Astrocyte (in vitro differentiated cells and primary cell): ENCODE measurements at regions not wholly inside any gene's neighbourhood (a gene's known extent, or its start where the extent isn't known, plus 50 kb on each side); places are given as distances from the start of the nearest gene placed in this dataset.

Experiments used
- DNase-seq: peaks from one replicate; pipeline ENCODE4 v3.0.0-alpha.2; 2010; ENCODE audit warnings: low read depth
- FAIRE-seq: peaks from 2 replicates; lab custom pipeline; 2011; peaks lifted over from hg19 to GRCh38; lab: Jason Lieb, UNC
- H2AFZ ChIP-seq: 2 replicates; pipeline ENCODE4 v1.6.0; 2012; ENCODE audit warnings: low read depth, low read length, inconsistent platforms
- H3K27ac ChIP-seq: 2 replicates; pipeline ENCODE4 v1.5.1; 2011; ENCODE audit warnings: low read depth, low read length, inconsistent platforms
- H3K27me3 ChIP-seq: 2 replicates; pipeline ENCODE4 v1.6.0; 2011; ENCODE audit warnings: low read length, inconsistent platforms; ENCODE audit not compliant: insufficient read depth
- H3K36me3 ChIP-seq: 2 replicates; pipeline ENCODE4 v1.5.1; 2011; ENCODE audit warnings: low read length, inconsistent platforms; ENCODE audit not compliant: insufficient read depth
- H3K4me1 ChIP-seq: 2 replicates; pipeline ENCODE4 v1.5.1; 2011; ENCODE audit warnings: low read length, inconsistent platforms; ENCODE audit not compliant: insufficient read depth
- H3K4me2 ChIP-seq: 2 replicates; pipeline ENCODE4 v1.6.0; 2012; ENCODE audit warnings: low read length, inconsistent platforms
- H3K4me3 ChIP-seq: 2 replicates; pipeline ENCODE4 v1.5.1; 2011; ENCODE audit warnings: low read depth, mild to moderate bottlenecking, low read length, inconsistent platforms; ENCODE audit not compliant: insufficient read depth
- H3K79me2 ChIP-seq: 2 replicates; pipeline ENCODE4 v1.6.0; 2012; ENCODE audit warnings: mild to moderate bottlenecking, low read length, inconsistent platforms; ENCODE audit not compliant: insufficient read depth
- H3K9ac ChIP-seq: 2 replicates; pipeline ENCODE4 v1.6.0; 2012; ENCODE audit warnings: mild to moderate bottlenecking, low read length, inconsistent platforms
- H3K9me3 ChIP-seq: 2 replicates; pipeline ENCODE4 v1.5.1; 2012; ENCODE audit warnings: low read depth, mild to moderate bottlenecking, low read length, inconsistent platforms; ENCODE audit not compliant: insufficient read depth
- H4K20me1 ChIP-seq: 2 replicates; pipeline ENCODE4 v1.6.0; 2012; ENCODE audit warnings: low read length, inconsistent platforms; ENCODE audit not compliant: insufficient read depth
- H3K27ac Mint-ChIP-seq: one replicate; pipeline ENCODE4 v1.8.0; 2021; ENCODE audit warnings: mild to moderate bottlenecking, mixed read lengths; ENCODE audit not compliant: unreplicated experiment
- H3K27me3 Mint-ChIP-seq: one replicate; pipeline ENCODE4 v1.8.0; 2021; ENCODE audit warnings: low read depth, mixed read lengths; ENCODE audit not compliant: unreplicated experiment
- H3K36me3 Mint-ChIP-seq: one replicate; pipeline ENCODE4 v1.8.0; 2021; ENCODE audit warnings: low read depth, mixed read lengths; ENCODE audit not compliant: unreplicated experiment
- H3K4me1 Mint-ChIP-seq: one replicate; pipeline ENCODE4 v1.8.0; 2021; ENCODE audit warnings: low read depth, mixed read lengths; ENCODE audit not compliant: unreplicated experiment
- H3K4me3 Mint-ChIP-seq: one replicate; pipeline ENCODE4 v1.8.0; 2021; ENCODE audit warnings: mild to moderate bottlenecking, moderate library complexity, mixed read lengths; ENCODE audit not compliant: unreplicated experiment
- H3K9me3 Mint-ChIP-seq: one replicate; pipeline ENCODE4 v1.8.0; 2021; ENCODE audit warnings: mild to moderate bottlenecking, mixed read lengths; ENCODE audit not compliant: unreplicated experiment
- CTCF ChIP-seq: IDR thresholded peaks from 2 replicates; pipeline ENCODE4 v1.5.1; 2011; ENCODE audit warnings: low read depth, mild to moderate bottlenecking, inconsistent platforms, low read length, moderate library complexity; ENCODE audit not compliant: insufficient read depth
- EZH2 ChIP-seq: IDR thresholded peaks from 2 replicates; pipeline ENCODE4 v1.6.1; 2012; ENCODE audit warnings: mild to moderate bottlenecking, low read length, inconsistent platforms; ENCODE audit not compliant: insufficient read depth

- Mint-ChIP-seq H3K27me3 (no peaks in the 10 kb centered on the region), H3K4me3 (no peak overlapping the region), H3K27ac (no peak overlapping the region), H3K9me3 (no peaks in the 10 kb centered on the region), H3K4me1 (no peaks in the 10 kb centered on the region), H3K36me3 (no peaks in the 10 kb centered on the region)
- no peaks in the 10 kb centered on the region for H3K4me1 ChIP-seq
- no peak for DNase-seq
- H3K9me3 ChIP-seq, result no peaks in the 10 kb centered on the region
- H3K79me2 ChIP-seq, result no peaks in the 10 kb centered on the region
- FAIRE-seq, result no peak
- H3K4me3 ChIP-seq, result no peak overlapping the region
- H4K20me1 ChIP-seq, result no peaks in the 10 kb centered on the region
- H3K9ac ChIP-seq, result no peak overlapping the region
- H3K4me2 ChIP-seq, result no peak overlapping the region
- TF ChIP-seq CTCF (no peak), EZH2 (no peak)
- H3K27me3 ChIP-seq, result no peaks in the 10 kb centered on the region
- no peaks in the 10 kb centered on the region for H3K36me3 ChIP-seq
- no peak overlapping the region for H2AFZ ChIP-seq
- H3K27ac ChIP-seq, result no peak overlapping the region
Observed at GRCh38 chr2:184040230-184040629, 558.1 kb upstream of the ZNF804A start.

GRCh38 chr2:184041077-184041476 lies 557.3 kb upstream of the ZNF804A start:
- Histone ChIP-seq H2AFZ (no peak overlapping the region), H3K4me2 (no peak overlapping the region), H3K4me1 (no peaks in the 10 kb centered on the region), H3K36me3 (no peaks in the 10 kb centered on the region), H3K27me3 (no peaks in the 10 kb centered on the region), H4K20me1 (no peaks in the 10 kb centered on the region), H3K79me2 (no peaks in the 10 kb centered on the region), H3K4me3 (no peak overlapping the region), H3K9ac (no peak overlapping the region), H3K27ac (no peak overlapping the region), H3K9me3 (no peaks in the 10 kb centered on the region)
- Mint-ChIP-seq H3K27ac (no peak overlapping the region), H3K36me3 (no peaks in the 10 kb centered on the region), H3K4me1 (no peaks in the 10 kb centered on the region), H3K27me3 (no peaks in the 10 kb centered on the region), H3K9me3 (no peaks in the 10 kb centered on the region), H3K4me3 (no peak overlapping the region)
- DNase-seq, result no peak
- no peak for TF ChIP-seq EZH2
- no peak for TF ChIP-seq CTCF
- no peak for FAIRE-seq

- Histone ChIP-seq H3K36me3 (no peaks in the 10 kb centered on the region), H3K4me1 (no peaks in the 10 kb centered on the region), H3K4me3 (no peak overlapping the region), H4K20me1 (no peaks in the 10 kb centered on the region), H3K4me2 (no peak overlapping the region), H3K9me3 (no peaks in the 10 kb centered on the region), H3K9ac (no peak overlapping the region), H2AFZ (no peak overlapping the region), H3K27ac (no peak overlapping the region), H3K79me2 (no peaks in the 10 kb centered on the region), H3K27me3 (no peaks in the 10 kb centered on the region)
- no peak for TF ChIP-seq CTCF
- no peak for TF ChIP-seq EZH2
- Mint-ChIP-seq H3K9me3 (no peaks in the 10 kb centered on the region), H3K27ac (no peak overlapping the region), H3K4me3 (no peak overlapping the region), H3K4me1 (no peaks in the 10 kb centered on the region), H3K36me3 (no peaks in the 10 kb centered on the region), H3K27me3 (no peaks in the 10 kb centered on the region)
- DNase-seq (no peak), FAIRE-seq (no peak)
Observed at GRCh38 chr2:184041777-184042176, 556.6 kb upstream of the ZNF804A start.
